GM18498 (cell line): ENCODE measurements at regions not wholly inside any gene's neighbourhood (a gene's known extent, or its start where the extent isn't known, plus 50 kb on each side); places are given as distances from the start of the nearest gene placed in this dataset.
"Not testable (repeated sequence)": the region's sequence is repeated elsewhere in the genome, so short reads cannot be mapped to it uniquely, and the experiment has no call there.

Experiments
- ATAC-seq: cut with Tn5 transposase; IDR thresholded peaks from one replicate; pipeline ENCODE4 v1.9.1; 2021; ENCODE audit warnings: mild to moderate bottlenecking, moderate library complexity; ENCODE audit not compliant: unreplicated experiment

GRCh38 chr18:11391661-11392060 lies 217.7 kb upstream of the SLC35G4 start:
- no peak for ATAC-seq

GRCh38 chr18:11388755-11389680 lies 220.4 kb upstream of the SLC35G4 start:
- no peak for ATAC-seq

- ATAC-seq: no peak
Observed at GRCh38 chr18:11387880-11388279, 221.5 kb upstream of the SLC35G4 start.

GRCh38 chr18:11383381-11383780 lies 226.0 kb upstream of the SLC35G4 start:
- ATAC-seq: no peak

- no peak for ATAC-seq
Observed at GRCh38 chr18:11380968-11381367, 228.4 kb upstream of the SLC35G4 start.

- ATAC-seq: no peak
Observed at GRCh38 chr18:11379660-11380059, 229.7 kb upstream of the SLC35G4 start.

GRCh38 chr18:11377766-11378540 lies 228.6 kb upstream of the PIEZO2 start:
- ATAC-seq: no peak

GRCh38 chr18:11372163-11372562 lies 222.8 kb upstream of the PIEZO2 start:
- no peak for ATAC-seq

- ATAC-seq: no peak
Observed at GRCh38 chr18:11369556-11369955, 220.2 kb upstream of the PIEZO2 start.

GRCh38 chr18:11368020-11368419 lies 218.7 kb upstream of the PIEZO2 start:
- ATAC-seq: no peak

GRCh38 chr18:11367351-11367750 lies 218.0 kb upstream of the PIEZO2 start:
- ATAC-seq: no peak

- ATAC-seq: no peak
Observed at GRCh38 chr18:11366410-11366809, 217.0 kb upstream of the PIEZO2 start.

- ATAC-seq: no peak
Observed at GRCh38 chr18:11362856-11363255, 213.5 kb upstream of the PIEZO2 start.

GRCh38 chr18:11361862-11362261 lies 212.5 kb upstream of the PIEZO2 start:
- ATAC-seq: not testable (repeated sequence)

GRCh38 chr18:11357678-11358077 lies 208.3 kb upstream of the PIEZO2 start:
- ATAC-seq: no peak

GRCh38 chr18:11344576-11344975 lies 195.2 kb upstream of the PIEZO2 start:
- ATAC-seq: not testable (repeated sequence)

GRCh38 chr18:11343096-11343495 lies 193.7 kb upstream of the PIEZO2 start:
- ATAC-seq: no peak

- not testable (repeated sequence) for ATAC-seq
Observed at GRCh38 chr18:11342115-11342514, 192.7 kb upstream of the PIEZO2 start.

- ATAC-seq: no peak
Observed at GRCh38 chr18:11339188-11339775, 189.9 kb upstream of the PIEZO2 start.

GRCh38 chr18:11336241-11336640 lies 186.9 kb upstream of the PIEZO2 start:
- no peak for ATAC-seq

GRCh38 chr18:11327391-11328009 lies 178.1 kb upstream of the PIEZO2 start:
- no peak for ATAC-seq
